K562 (cell line): ENCODE measurements at regions not wholly inside any gene's neighbourhood (a gene's known extent, or its start where the extent isn't known, plus 50 kb on each side); places are given as distances from the start of the nearest gene placed in this dataset.

Experiments used
- ATAC-seq: fragments of 200-7000 bp; cut with Tn5 transposase; 3 replicates; pipeline ENCODE4 v1.9.1; 2020; ENCODE audit warnings: moderate library complexity
- BruUV-seq: library from RNA; stranded (reverse); fragments of 400-500 nt; replicated peaks from 2 replicates; lab custom pipeline; 2021; lab: Mats Ljungman, UMichigan
- CTCF ChIA-PET: fragments of 300-600 bp; formaldehyde crosslinking; extraction: SDS; loops from one replicate; lab custom pipeline; 2021; ENCODE audit warnings: low intra/inter-chr PET ratio; lab: Yijun Ruan, JAX
- POLR2A ChIA-PET: fragments of 300-600, 350-650 bp; sonication (Branson Sonifier 250); formaldehyde crosslinking; extraction: SDS; loops from one replicate; lab custom pipeline; 2021; ENCODE audit warnings: antibody characterized with exemption, inconsistent platforms; lab: Yijun Ruan, JAX
- DNase-seq, 4 experiments: peaks; one replicate each; pipeline versions ENCODE4 v3.0.0 to v3.0.0-alpha.2; 2011 to 2018; ENCODE audit warnings: low spot score in 3 of 4, mixed read lengths in 3 of 4; ENCODE audit errors: extremely low read depth in 1 of 4
- FAIRE-seq: peaks from 2 replicates; lab custom pipeline; 2011; peaks lifted over from hg19 to GRCh38; lab: Jason Lieb, UNC
- H2AFZ ChIP-seq: 2 replicates; pipeline ENCODE4 v1.6.0; 2011; ENCODE audit warnings: low read depth, low read length, control low read depth, inconsistent platforms
- H3K27ac ChIP-seq: fragments of 200-600 bp; 3 replicates; pipeline ENCODE4 v1.8.0; 2011; ENCODE audit warnings: low read depth, mild to moderate bottlenecking, control low read depth, inconsistent platforms, low read length, moderate library complexity, mixed read lengths; ENCODE audit errors: extremely low read depth
- H3K27me3 ChIP-seq, 2 experiments: fragments of 300-600 bp in 1 of 2; 2 replicates in 1 of 2; 3 replicates in 1 of 2; pipeline versions ENCODE4 v1.6.0 to v1.8.0; 2011; ENCODE audit warnings: inconsistent platforms in 2 of 2, low read length in 2 of 2, mild to moderate bottlenecking in 1 of 2, mixed read lengths in 1 of 2, moderate library complexity in 1 of 2; ENCODE audit not compliant: control insufficient read depth in 2 of 2, insufficient read depth in 2 of 2
- H3K36me3 ChIP-seq: fragments of 300-600 bp; 3 replicates; pipeline ENCODE4 v1.8.0; 2011; ENCODE audit warnings: mild to moderate bottlenecking, low read length, inconsistent platforms; ENCODE audit not compliant: control insufficient read depth, insufficient read depth
- H3K4me1 ChIP-seq, 2 experiments: fragments of 200-600 bp in 1 of 2; replicated peaks in 1 of 2; 2 replicates in 1 of 2; 3 replicates in 1 of 2; pipeline versions ENCODE4 v1.5.1 to v1.8.0; 2011; ENCODE audit warnings: inconsistent platforms in 2 of 2, low read length in 2 of 2, mild to moderate bottlenecking in 1 of 2, mixed read lengths in 1 of 2, moderate library complexity in 1 of 2; ENCODE audit not compliant: control insufficient read depth in 2 of 2, insufficient read depth in 2 of 2
- H3K4me2 ChIP-seq: 2 replicates; pipeline ENCODE4 v1.6.1; 2011; ENCODE audit warnings: low read length, control low read depth, inconsistent platforms, mixed read lengths; ENCODE audit not compliant: insufficient read depth
- H3K4me3 ChIP-seq: fragments of 200-600 bp; sonication (generic), shearing (Covaris generic); 2 replicates; pipeline ENCODE4 v1.5.1; 2016; ENCODE audit warnings: control low read depth, inconsistent platforms
- H3K79me2 ChIP-seq: fragments of 200-600 bp; 3 replicates; pipeline ENCODE4 v1.8.0; 2011; ENCODE audit warnings: low read length, inconsistent platforms; ENCODE audit not compliant: control insufficient read depth, insufficient read depth
- H3K9ac ChIP-seq, 2 experiments: 2 replicates each; pipeline versions ENCODE4 v1.6.0 to v1.6.1; 2011; ENCODE audit warnings: low read depth in 2 of 2, low read length in 2 of 2, control low read depth in 1 of 2, inconsistent platforms in 1 of 2, mild to moderate bottlenecking in 1 of 2, mixed read lengths in 1 of 2; ENCODE audit not compliant: insufficient read depth in 1 of 2
- H3K9me1 ChIP-seq: one replicate; pipeline ENCODE4 v1.6.0; 2011; ENCODE audit warnings: inconsistent platforms, mild to moderate bottlenecking, low read length, moderate library complexity; ENCODE audit not compliant: control insufficient read depth, insufficient read depth
- H3K9me3 ChIP-seq: replicated peaks from 2 replicates; pipeline ENCODE4 v1.5.1; 2011; ENCODE audit warnings: low read depth, low read length, inconsistent platforms; ENCODE audit not compliant: control insufficient read depth, insufficient read depth
- H4K20me1 ChIP-seq: replicated peaks from 2 replicates; pipeline ENCODE4 v1.6.1; 2011; ENCODE audit warnings: low read length, inconsistent platforms, mixed read lengths; ENCODE audit not compliant: control insufficient read depth, insufficient read depth
- BHLHE40 ChIP-seq: IDR thresholded peaks from 2 replicates; pipeline ENCODE4 v1.6.1; 2011; ENCODE audit warnings: low read length, improper control_type of control experiment
- CBFA2T2 ChIP-seq: fragments of 450-650 bp; conservative IDR thresholded peaks from 2 replicates; pipeline ENCODE4 v1.6.1; 2017; ENCODE audit warnings: mild to moderate bottlenecking
- CC2D1A ChIP-seq: fragments of 450-650 bp; IDR thresholded peaks from 2 replicates; pipeline ENCODE4 v1.6.1; 2017; ENCODE audit warnings: mild to moderate bottlenecking
- KLF1 ChIP-seq: fragments of 450-650 bp; IDR thresholded peaks from 2 replicates; pipeline ENCODE4 v1.6.1; 2016; ENCODE audit warnings: missing genetic modification characterization, missing compliant biosample characterization
- RB1 ChIP-seq: fragments of 450-650 bp; IDR thresholded peaks from 2 replicates; pipeline ENCODE4 v1.6.1; 2017; ENCODE audit warnings: low read depth, mild to moderate bottlenecking
- ZC3H4 ChIP-seq: sonication (generic); formaldehyde crosslinking; IDR thresholded peaks from 2 replicates; pipeline ENCODE4 v1.9.0; 2021; ENCODE audit warnings: missing genetic modification reagents, borderline replicate concordance
- ZNF224 ChIP-seq: sonication (generic); formaldehyde crosslinking; IDR thresholded peaks from 2 replicates; pipeline ENCODE4 v1.8.0; 2022; ENCODE audit warnings: mild to moderate bottlenecking, missing genetic modification reagents
- ZNF311 ChIP-seq: fragments of 250-450 bp; sonication (Bioruptor Pico); IDR thresholded peaks from 2 replicates; pipeline ENCODE4 v1.4.0; 2020; ENCODE audit warnings: mild to moderate bottlenecking, moderate library complexity
- in situ Hi-C: fragments of 300-500 bp; cut with MboI; formaldehyde crosslinking; loops from 4 replicates; pipeline ENCODE4 v1.15.0; 2018; ENCODE audit warnings: inconsistent platforms, mixed read lengths
- intact Hi-C: fragments of 100-400 bp; cut with micrococcal nuclease; formaldehyde crosslinking; loops from 2 replicates; pipeline ENCODE4 v1.14.2; 2022
- TF ChIP-seq, protein P1 (sequence below): fragments of 200-800 bp; sonication (Bioruptor generic); IDR thresholded peaks from 2 replicates; pipeline ENCODE4 v1.6.1; 2016; ENCODE audit warnings: missing genetic modification characterization, missing compliant biosample characterization
- TF ChIP-seq, protein P2 (sequence below): sonication (generic); formaldehyde crosslinking; IDR thresholded peaks from 2 replicates; pipeline ENCODE4 v1.8.0; 2022; ENCODE audit warnings: mild to moderate bottlenecking, missing genetic modification reagents, borderline replicate concordance

DNA sequence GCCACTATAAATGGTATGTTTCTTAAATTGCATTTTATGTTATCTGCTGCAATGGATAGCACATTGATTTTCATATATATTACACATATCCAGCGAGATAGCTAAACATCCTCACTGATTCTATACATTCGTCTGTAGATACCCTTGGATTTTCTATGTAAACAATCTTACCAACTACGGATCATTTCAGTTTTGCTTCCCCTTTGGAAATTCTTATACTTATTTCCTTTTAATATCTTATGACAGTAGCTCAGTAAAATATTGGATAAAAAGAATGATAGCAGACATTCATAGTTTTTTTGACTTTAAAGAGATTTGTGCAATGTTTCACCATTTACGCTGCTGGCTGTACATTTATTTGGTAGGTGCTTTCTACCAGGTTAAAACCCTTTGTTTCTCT lies 254.9 kb downstream of the SYK start (continued):
- TF ChIP-seq, protein P1, sequence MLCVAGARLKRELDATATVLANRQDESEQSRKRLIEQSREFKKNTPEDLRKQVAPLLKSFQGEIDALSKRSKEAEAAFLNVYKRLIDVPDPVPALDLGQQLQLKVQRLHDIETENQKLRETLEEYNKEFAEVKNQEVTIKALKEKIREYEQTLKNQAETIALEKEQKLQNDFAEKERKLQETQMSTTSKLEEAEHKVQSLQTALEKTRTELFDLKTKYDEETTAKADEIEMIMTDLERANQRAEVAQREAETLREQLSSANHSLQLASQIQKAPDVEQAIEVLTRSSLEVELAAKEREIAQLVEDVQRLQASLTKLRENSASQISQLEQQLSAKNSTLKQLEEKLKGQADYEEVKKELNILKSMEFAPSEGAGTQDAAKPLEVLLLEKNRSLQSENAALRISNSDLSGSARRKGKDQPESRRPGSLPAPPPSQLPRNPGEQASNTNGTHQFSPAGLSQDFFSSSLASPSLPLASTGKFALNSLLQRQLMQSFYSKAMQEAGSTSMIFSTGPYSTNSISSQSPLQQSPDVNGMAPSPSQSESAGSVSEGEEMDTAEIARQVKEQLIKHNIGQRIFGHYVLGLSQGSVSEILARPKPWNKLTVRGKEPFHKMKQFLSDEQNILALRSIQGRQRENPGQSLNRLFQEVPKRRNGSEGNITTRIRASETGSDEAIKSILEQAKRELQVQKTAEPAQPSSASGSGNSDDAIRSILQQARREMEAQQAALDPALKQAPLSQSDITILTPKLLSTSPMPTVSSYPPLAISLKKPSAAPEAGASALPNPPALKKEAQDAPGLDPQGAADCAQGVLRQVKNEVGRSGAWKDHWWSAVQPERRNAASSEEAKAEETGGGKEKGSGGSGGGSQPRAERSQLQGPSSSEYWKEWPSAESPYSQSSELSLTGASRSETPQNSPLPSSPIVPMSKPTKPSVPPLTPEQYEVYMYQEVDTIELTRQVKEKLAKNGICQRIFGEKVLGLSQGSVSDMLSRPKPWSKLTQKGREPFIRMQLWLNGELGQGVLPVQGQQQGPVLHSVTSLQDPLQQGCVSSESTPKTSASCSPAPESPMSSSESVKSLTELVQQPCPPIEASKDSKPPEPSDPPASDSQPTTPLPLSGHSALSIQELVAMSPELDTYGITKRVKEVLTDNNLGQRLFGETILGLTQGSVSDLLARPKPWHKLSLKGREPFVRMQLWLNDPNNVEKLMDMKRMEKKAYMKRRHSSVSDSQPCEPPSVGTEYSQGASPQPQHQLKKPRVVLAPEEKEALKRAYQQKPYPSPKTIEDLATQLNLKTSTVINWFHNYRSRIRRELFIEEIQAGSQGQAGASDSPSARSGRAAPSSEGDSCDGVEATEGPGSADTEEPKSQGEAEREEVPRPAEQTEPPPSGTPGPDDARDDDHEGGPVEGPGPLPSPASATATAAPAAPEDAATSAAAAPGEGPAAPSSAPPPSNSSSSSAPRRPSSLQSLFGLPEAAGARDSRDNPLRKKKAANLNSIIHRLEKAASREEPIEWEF (CRISPR knock-in tag) = no peak
- TF ChIP-seq KLF1 (tag) (no peak), CBFA2T2 (no peak), CC2D1A (no peak), RB1 (no peak)

DNA sequence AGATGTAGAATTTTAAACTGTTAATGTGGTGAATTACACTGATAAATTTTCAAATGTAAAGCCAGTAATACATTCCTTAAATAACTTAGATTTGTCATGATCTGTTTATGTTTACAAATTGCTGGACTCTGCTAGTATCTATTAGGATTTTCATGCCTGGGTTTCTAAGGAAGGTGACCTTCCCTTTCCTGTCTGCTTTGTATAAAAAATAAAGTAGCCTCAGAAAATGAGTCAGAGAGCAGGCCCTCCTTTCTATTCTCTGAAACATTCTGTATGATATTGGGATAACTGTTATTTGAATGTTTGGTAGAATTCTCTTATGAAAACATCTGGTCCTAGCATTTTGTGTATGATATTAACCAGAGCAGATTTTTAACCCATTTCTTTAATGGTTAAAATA lies 255.3 kb downstream of the SYK start:
- POLR2A ChIA-PET = no interaction called here

More for the DNA sequence above, 255.3 kb downstream of the SYK start:
- Histone ChIP-seq H3K9ac (no peak overlapping the region), H3K4me1 (no peaks in the 10 kb centered on the region), H3K36me3 (no peaks in the 10 kb centered on the region), H3K9me1 (no peaks in the 10 kb centered on the region), H4K20me1 (no peaks in the 10 kb centered on the region), H3K4me3 (no peak overlapping the region), H3K27ac (no peak overlapping the region), H3K27me3 (no peaks in the 10 kb centered on the region), H3K4me2 (no peak overlapping the region), H3K9me3 (no peaks in the 10 kb centered on the region), H2AFZ (no peak overlapping the region), H3K79me2 (no peaks in the 10 kb centered on the region)
- DNase-seq (no peak), FAIRE-seq (no peak), ATAC-seq (no peak)
- in situ Hi-C loops = no loop called here
- CTCF ChIA-PET = no interaction called here
- no TSS peak for BruUV-seq
- TF ChIP-seq, protein P2, sequence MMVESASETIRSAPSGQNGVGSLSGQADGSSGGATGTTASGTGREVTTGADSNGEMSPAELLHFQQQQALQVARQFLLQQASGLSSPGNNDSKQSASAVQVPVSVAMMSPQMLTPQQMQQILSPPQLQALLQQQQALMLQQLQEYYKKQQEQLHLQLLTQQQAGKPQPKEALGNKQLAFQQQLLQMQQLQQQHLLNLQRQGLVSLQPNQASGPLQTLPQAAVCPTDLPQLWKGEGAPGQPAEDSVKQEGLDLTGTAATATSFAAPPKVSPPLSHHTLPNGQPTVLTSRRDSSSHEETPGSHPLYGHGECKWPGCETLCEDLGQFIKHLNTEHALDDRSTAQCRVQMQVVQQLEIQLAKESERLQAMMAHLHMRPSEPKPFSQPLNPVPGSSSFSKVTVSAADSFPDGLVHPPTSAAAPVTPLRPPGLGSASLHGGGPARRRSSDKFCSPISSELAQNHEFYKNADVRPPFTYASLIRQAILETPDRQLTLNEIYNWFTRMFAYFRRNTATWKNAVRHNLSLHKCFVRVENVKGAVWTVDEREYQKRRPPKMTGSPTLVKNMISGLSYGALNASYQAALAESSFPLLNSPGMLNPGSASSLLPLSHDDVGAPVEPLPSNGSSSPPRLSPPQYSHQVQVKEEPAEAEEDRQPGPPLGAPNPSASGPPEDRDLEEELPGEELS (CRISPR knock-in tag) = no peak
- TF ChIP-seq BHLHE40 = no peak
- no peak for TF ChIP-seq ZNF311 (CRISPR knock-in tag)
- no peak for TF ChIP-seq ZNF224
- no peak for TF ChIP-seq ZC3H4
- intact Hi-C loops = no loop called here
